SK-N-MC (cell line): ENCODE measurements at regions not wholly inside any gene's neighbourhood (a gene's known extent, or its start where the extent isn't known, plus 50 kb on each side); places are given as distances from the start of the nearest gene placed in this dataset.

Experiments used
- EZH2 ChIP-seq: fragments of 200-600 bp; sonication (generic); IDR thresholded peaks from one replicate; pipeline ENCODE4 v1.6.1; 2017; ENCODE audit warnings: antibody characterized with exemption
- POLR2AphosphoS5 ChIP-seq: IDR thresholded peaks from 2 replicates; pipeline ENCODE4 v1.6.1; 2012; ENCODE audit warnings: mild to moderate bottlenecking, low read depth, low read length, borderline replicate concordance

DNA sequence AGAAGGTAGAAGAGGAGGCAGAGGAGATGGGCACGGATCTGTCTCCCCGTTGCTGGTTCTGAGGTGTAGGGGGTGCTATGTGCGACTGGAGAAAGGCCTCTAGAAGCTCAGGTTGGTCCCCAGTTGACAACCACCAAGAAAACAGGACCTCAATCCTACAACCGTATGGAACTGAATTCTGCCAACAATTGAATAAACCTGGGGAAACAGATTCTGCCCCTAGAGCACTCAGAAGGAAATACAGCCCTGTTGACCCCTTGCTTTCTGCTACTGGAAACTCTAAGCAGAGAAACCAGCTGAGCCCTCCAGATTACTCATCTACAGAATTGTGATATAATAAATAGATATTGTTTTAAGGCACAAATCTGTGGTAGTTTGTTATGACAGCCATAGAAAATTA lies 313.0 kb upstream of the GOT2 start:
- TF ChIP-seq POLR2AphosphoS5 (no peak), EZH2 (no peak)
